ENCODE measurements at regions not wholly inside any gene's neighbourhood (a gene's known extent, or its start where the extent isn't known, plus 50 kb on each side); places are given as distances from the start of the nearest gene placed in this dataset.

- no peak for DNase-seq (ENCODE audit: low read depth)
- no peaks in the 10 kb centered on the region for H3K36me3 ChIP-seq (ENCODE audit: control insufficient read depth, insufficient read depth, low read length)
- H3K4me3 ChIP-seq (ENCODE audit: low read depth, low read length): no peak overlapping the region
- TF ChIP-seq CTCF (IDR thresholded peaks at IDR 0.05; ENCODE audit: insufficient read depth, low read length, poor library complexity, severe bottlenecking): no peak
- H3K27me3 ChIP-seq (ENCODE audit: control insufficient read depth, insufficient read depth, low read length): no peaks in the 10 kb centered on the region
Observed at GRCh38 chr14:81681541-81681940, 147.9 kb upstream of the SEL1L start.

GRCh38 chr14:81682134-81682533 is 148.5 kb upstream of the SEL1L start:
- Histone ChIP-seq H3K27me3 (ENCODE audit: control insufficient read depth, insufficient read depth, low read length) (no peaks in the 10 kb centered on the region), H3K36me3 (ENCODE audit: control insufficient read depth, insufficient read depth, low read length) (no peaks in the 10 kb centered on the region), H3K4me3 (ENCODE audit: low read depth, low read length) (no peak overlapping the region)
- no peak for TF ChIP-seq CTCF (IDR thresholded peaks at IDR 0.05; ENCODE audit: insufficient read depth, low read length, poor library complexity, severe bottlenecking)
- DNase-seq (ENCODE audit: low read depth): no peak

GRCh38 chr14:81682701-81683100 is 149.0 kb upstream of the SEL1L start:
- Histone ChIP-seq H3K4me3 (ENCODE audit: low read depth, low read length) (no peak overlapping the region), H3K36me3 (ENCODE audit: control insufficient read depth, insufficient read depth, low read length) (no peaks in the 10 kb centered on the region), H3K27me3 (ENCODE audit: control insufficient read depth, insufficient read depth, low read length) (no peaks in the 10 kb centered on the region)
- DNase-seq (ENCODE audit: low read depth): no peak
- TF ChIP-seq CTCF (IDR thresholded peaks at IDR 0.05; ENCODE audit: insufficient read depth, low read length, poor library complexity, severe bottlenecking): no peak

- no peaks in the 10 kb centered on the region for H3K27me3 ChIP-seq (ENCODE audit: control insufficient read depth, insufficient read depth, low read length)
- no peak overlapping the region for H3K4me3 ChIP-seq (ENCODE audit: low read depth, low read length)
- TF ChIP-seq CTCF (IDR thresholded peaks at IDR 0.05; ENCODE audit: insufficient read depth, low read length, poor library complexity, severe bottlenecking): no peak
- DNase-seq (ENCODE audit: low read depth): no peak
- H3K36me3 ChIP-seq (ENCODE audit: control insufficient read depth, insufficient read depth, low read length): no peaks in the 10 kb centered on the region
Observed at GRCh38 chr14:81684696-81685095, 151.0 kb upstream of the SEL1L start.

GRCh38 chr14:81686512-81686911 is 152.9 kb upstream of the SEL1L start:
- Histone ChIP-seq H3K36me3 (ENCODE audit: control insufficient read depth, insufficient read depth, low read length) (no peaks in the 10 kb centered on the region), H3K4me3 (ENCODE audit: low read depth, low read length) (no peak overlapping the region), H3K27me3 (ENCODE audit: control insufficient read depth, insufficient read depth, low read length) (no peaks in the 10 kb centered on the region)
- DNase-seq (ENCODE audit: low read depth): no peak
- no peak for TF ChIP-seq CTCF (IDR thresholded peaks at IDR 0.05; ENCODE audit: insufficient read depth, low read length, poor library complexity, severe bottlenecking)

GRCh38 chr14:81691931-81692330 is 158.3 kb upstream of the SEL1L start:
- no peak overlapping the region for H3K4me3 ChIP-seq (ENCODE audit: low read depth, low read length)
- no peak for DNase-seq (ENCODE audit: low read depth)
- H3K36me3 ChIP-seq (ENCODE audit: control insufficient read depth, insufficient read depth, low read length): no peaks in the 10 kb centered on the region
- H3K27me3 ChIP-seq (ENCODE audit: control insufficient read depth, insufficient read depth, low read length): no peaks in the 10 kb centered on the region
- no peak for TF ChIP-seq CTCF (IDR thresholded peaks at IDR 0.05; ENCODE audit: insufficient read depth, low read length, poor library complexity, severe bottlenecking)

Measured in kidney epithelial cell (primary cell).